ENCODE measurements at regions not wholly inside any gene's neighbourhood (a gene's known extent, or its start where the extent isn't known, plus 50 kb on each side); places are given as distances from the start of the nearest gene placed in this dataset.

DNA sequence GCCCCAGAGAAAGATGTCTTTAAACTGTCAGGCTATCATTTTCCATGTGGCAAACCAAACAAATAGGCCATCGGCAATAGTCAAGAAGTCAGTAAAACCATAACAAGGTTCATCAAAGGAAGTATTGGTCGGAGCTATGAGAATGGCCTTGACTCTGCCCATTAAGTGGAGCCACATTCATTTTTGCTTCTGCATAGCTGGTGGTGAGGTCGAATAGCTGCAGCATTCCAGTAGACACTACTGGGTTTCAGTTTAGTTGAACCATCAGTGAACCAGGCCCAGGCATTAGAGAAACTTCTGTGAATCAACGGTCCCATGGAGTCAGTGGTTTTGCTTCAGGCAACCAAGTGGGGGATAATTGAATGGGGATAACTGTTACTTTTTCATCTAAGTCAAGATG is 92.0 kb upstream of the MED14 start:
- Histone ChIP-seq H3K27me3 (no peaks in the 10 kb centered on the region), H3K4me1 (no peaks in the 10 kb centered on the region), H3K9me3 (peaks cover 0 to 7% of the 10 kb centered on the region in 2 donors), H3K27ac (no peak overlapping the region), H3K4me3 (no peak overlapping the region), H3K36me3 (no peaks in the 10 kb centered on the region)
- DNase-seq (ENCODE audit: low spot score), result no peak
- TF ChIP-seq, protein P1, sequence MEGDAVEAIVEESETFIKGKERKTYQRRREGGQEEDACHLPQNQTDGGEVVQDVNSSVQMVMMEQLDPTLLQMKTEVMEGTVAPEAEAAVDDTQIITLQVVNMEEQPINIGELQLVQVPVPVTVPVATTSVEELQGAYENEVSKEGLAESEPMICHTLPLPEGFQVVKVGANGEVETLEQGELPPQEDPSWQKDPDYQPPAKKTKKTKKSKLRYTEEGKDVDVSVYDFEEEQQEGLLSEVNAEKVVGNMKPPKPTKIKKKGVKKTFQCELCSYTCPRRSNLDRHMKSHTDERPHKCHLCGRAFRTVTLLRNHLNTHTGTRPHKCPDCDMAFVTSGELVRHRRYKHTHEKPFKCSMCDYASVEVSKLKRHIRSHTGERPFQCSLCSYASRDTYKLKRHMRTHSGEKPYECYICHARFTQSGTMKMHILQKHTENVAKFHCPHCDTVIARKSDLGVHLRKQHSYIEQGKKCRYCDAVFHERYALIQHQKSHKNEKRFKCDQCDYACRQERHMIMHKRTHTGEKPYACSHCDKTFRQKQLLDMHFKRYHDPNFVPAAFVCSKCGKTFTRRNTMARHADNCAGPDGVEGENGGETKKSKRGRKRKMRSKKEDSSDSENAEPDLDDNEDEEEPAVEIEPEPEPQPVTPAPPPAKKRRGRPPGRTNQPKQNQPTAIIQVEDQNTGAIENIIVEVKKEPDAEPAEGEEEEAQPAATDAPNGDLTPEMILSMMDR (IDR thresholded peaks at IDR 0.05), result no peak

DNA sequence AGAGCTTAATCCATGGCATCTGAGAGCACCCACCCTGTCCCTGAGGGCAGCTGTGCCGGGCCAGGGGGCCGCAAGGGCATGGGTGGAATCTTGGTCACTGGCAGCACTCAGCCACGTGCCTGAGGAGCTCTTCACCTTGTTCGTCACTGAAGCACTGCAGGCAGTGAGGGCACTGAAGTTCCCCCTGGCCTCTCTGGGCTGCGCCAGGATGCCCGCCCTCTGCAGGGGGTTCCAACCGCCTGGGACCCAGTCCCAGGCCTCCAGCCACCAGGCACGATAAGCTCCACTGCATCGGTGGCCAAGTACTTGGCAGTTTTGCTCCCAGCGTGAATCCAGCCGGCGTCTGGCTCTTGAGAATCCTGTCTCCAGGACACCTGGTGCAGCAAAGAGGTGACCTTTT is 96.4 kb upstream of the MED14 start:
- H3K27ac ChIP-seq, result no peak overlapping the region
- H3K27me3 ChIP-seq, result no peaks in the 10 kb centered on the region
- no peak for DNase-seq (ENCODE audit: low spot score)
- no peaks in the 10 kb centered on the region for H3K9me3 ChIP-seq
- TF ChIP-seq, protein P1 (IDR thresholded peaks at IDR 0.05), result no peak
- H3K4me1 ChIP-seq, result no peaks in the 10 kb centered on the region
- no peak overlapping the region for H3K4me3 ChIP-seq
- H3K36me3 ChIP-seq, result no peaks in the 10 kb centered on the region

DNA sequence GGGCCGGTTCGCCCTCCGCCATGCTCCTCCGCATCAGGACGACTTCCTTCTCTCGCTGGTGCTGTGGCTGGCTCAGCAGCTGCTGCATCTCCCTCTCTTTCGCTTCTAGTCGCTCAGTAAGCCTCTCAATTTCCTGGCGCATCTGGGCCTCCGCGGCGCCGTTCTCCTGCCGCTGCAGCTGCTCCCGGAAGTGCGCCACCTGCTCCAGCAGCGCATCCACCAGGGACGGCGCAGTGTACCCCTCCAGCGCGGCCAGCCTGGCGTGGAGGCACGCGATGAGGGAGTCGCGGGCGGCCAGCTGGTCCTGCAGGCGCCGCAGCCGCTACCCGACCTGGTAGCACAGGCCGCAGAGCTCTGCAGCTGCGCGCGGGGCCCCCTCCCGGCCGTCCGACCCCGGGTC is 97.4 kb upstream of the MED14 start:
- Histone ChIP-seq H3K9me3 (no peaks in the 10 kb centered on the region), H3K27me3 (no peaks in the 10 kb centered on the region), H3K4me3 (no peak overlapping the region), H3K27ac (no peak overlapping the region), H3K4me1 (no peaks in the 10 kb centered on the region), H3K36me3 (no peaks in the 10 kb centered on the region)
- no peak for DNase-seq (ENCODE audit: low spot score)
- TF ChIP-seq, protein P1 (IDR thresholded peaks at IDR 0.05), result no peak

DNA sequence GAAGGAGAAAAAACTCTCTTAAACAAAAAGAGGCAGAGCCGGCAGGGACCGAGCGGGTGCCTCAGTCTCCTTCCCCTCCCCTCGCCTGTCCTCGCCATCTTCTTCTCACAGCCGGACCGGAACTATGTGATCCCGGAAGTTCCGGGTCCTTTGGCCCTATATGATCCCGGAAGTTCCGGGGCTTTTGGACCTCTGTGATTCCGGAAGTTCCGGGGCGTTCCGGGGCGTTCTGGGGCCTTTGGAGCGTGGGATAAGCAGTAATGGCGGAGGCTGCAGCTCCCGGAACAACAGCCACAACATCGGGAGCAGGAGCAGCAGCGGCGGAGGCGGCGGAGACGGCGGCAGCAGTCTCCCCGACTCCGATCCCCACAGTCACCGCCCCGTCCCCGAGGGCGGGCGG is 98.9 kb upstream of the MED14 start:
- TF ChIP-seq, protein P1 (IDR thresholded peaks at IDR 0.05), result no peak
- no peaks in the 10 kb centered on the region for H3K4me1 ChIP-seq
- H3K27me3 ChIP-seq, result no peaks in the 10 kb centered on the region
- peaks cover 0 to 6% of the 10 kb centered on the region in 2 donors for H3K9me3 ChIP-seq
- H3K4me3 ChIP-seq, result no peak overlapping the region
- no peak for DNase-seq (ENCODE audit: low spot score)
- H3K27ac ChIP-seq, result no peak overlapping the region
- H3K36me3 ChIP-seq, result no peaks in the 10 kb centered on the region

DNA sequence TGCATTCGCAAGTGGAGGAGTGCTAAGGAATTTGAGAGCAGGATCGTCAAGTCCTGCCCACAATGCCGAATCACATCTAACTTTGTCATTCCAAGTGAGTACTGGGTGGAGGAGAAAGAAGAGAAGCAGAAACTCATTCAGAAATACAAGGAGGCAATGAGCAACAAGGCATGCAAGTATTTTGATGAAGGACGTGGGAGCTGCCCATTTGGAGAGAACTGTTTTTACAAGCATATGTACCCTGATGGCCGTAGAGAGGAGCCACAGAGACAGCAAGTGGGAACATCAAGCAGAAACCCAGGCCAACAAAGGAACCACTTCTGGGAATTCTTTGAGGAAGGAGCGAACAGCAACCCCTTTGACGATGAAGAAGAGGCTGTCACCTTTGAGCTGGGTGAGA is 100.2 kb upstream of the MED14 start:
- H3K27ac ChIP-seq, result no peak overlapping the region

DNA sequence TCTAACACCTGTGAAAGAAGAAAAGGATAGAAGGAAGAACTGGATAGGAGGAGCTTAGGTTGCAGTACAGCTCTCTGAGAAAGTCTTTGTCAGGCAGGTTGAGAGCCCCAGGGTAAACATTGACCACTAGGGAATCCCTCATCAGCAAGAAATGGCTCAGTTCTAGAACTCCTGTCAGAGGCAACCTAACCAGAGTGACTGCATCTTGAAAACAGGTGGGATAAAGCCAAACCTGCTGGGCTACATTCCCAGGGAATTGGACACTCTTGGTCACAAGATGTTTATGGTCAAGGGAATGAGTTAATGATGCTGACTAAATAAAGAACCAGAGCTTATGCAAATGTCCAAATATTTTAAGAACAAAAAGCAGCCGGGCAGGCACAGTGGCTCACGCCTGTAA is 108.3 kb upstream of the MED14 start:
- Histone ChIP-seq H3K27me3 (no peaks in the 10 kb centered on the region), H3K9me3 (peaks cover 6 to 45% of the 10 kb centered on the region in 2 donors), H3K36me3 (no peaks in the 10 kb centered on the region), H3K4me3 (no peak overlapping the region), H3K27ac (no peak overlapping the region), H3K4me1 (peaks cover 0 to 5% of the 10 kb centered on the region in 2 donors)
- TF ChIP-seq, protein P1 (IDR thresholded peaks at IDR 0.05), result no peak
- DNase-seq (ENCODE audit: low spot score), result no peak

More for the DNA sequence above, 100.2 kb upstream of the MED14 start:
- no peak for DNase-seq (ENCODE audit: low spot score)
- no peaks in the 10 kb centered on the region for H3K27me3 ChIP-seq
- H3K36me3 ChIP-seq, result no peaks in the 10 kb centered on the region
- H3K4me3 ChIP-seq, result no peak overlapping the region
- TF ChIP-seq, protein P1 (IDR thresholded peaks at IDR 0.05), result no peak
- peaks cover 0 to 19% of the 10 kb centered on the region in 2 donors for H3K9me3 ChIP-seq
- H3K4me1 ChIP-seq, result no peaks in the 10 kb centered on the region
